ENCODE measurements at regions not wholly inside any gene's neighbourhood (a gene's known extent, or its start where the extent isn't known, plus 50 kb on each side); places are given as distances from the start of the nearest gene placed in this dataset.

DNA sequence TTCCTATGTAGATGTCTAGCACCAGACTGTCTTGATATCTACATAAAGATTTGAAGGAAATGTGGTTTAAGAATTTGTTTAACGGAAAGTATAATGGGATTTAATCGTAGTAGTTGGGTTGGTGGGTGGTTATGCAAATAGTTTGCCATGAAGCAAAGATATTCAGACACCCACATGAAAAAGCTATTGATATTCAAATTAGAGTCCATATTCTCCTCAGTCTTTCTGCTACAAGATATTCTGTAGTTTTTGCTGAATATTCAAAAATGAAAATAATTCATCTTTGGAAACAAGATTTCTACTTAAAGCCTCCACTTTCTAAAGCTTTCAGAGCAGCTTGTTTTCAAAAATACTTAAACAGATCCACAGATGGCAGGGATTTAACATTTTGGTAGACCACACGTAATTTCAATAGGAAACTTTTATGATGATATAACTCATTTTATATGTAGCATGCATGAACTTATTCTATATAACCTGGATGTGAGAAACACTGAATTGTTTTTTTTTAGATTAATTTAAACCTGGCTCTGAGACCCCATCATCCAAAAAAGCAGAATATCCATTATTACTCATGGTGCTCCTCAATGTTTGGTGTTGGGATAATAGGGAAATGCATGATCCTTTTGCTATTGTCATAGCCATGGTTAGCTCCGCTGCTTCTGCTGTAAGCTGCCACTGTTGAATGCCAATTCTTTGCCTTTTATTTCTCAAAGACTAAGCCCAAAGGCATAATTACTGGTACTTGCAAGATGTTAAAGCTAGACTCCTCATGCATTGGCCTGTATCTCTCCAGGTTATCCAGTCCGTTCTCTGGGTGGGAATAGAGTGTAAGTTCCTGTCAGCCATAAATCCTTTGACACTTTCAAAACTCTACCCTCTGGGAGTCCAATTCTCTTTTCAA is 98.0 kb downstream of the GMNC start:
- Histone ChIP-seq H3K4me1 (ENCODE audit: control insufficient read depth in 1 of 2, insufficient read depth in 2 of 2, low read length in 2 of 2) (no peaks in the 10 kb centered on the region), H3K18ac (ENCODE audit: low read length) (no peak overlapping the region)
- WGBS (ENCODE audit: extremely low coverage, insufficient coverage, insufficient read length) = 100% methylated on average over 2 of the region's 5 CpGs

GRCh38 chr3:190762801-190763200 is 99.7 kb downstream of the GMNC start:
- WGBS (ENCODE audit: extremely low coverage, insufficient coverage, insufficient read length) = no CpG with 5 or more reads among the region's 2 CpGs
- no peak overlapping the region for H3K4me3 ChIP-seq (ENCODE audit: low read depth, low read length)
- H3K18ac ChIP-seq (ENCODE audit: low read length) = no peak overlapping the region
- H3K4ac ChIP-seq (ENCODE audit: low read depth, low read length) = no peak overlapping the region
- H4K12ac ChIP-seq (ENCODE audit: low read depth, low read length) = no peak overlapping the region
- no peak overlapping the region for H4K8ac ChIP-seq (ENCODE audit: low read depth, low read length)
- no peaks in the 10 kb centered on the region for H3K79me2 ChIP-seq (ENCODE audit: control insufficient read depth, insufficient read depth, low read length, poor library complexity)
- no peaks in the 10 kb centered on the region for H3K36me3 ChIP-seq (ENCODE audit: control insufficient read depth in 1 of 2, insufficient read depth in 2 of 2, low read length in 2 of 2)
- no peak overlapping the region for H2AK5ac ChIP-seq (ENCODE audit: low read length)
- H3K14ac ChIP-seq (ENCODE audit: low read length) = no peak overlapping the region
- H3K23ac ChIP-seq (ENCODE audit: low read length) = peak overlapping the region; percentile 64
- H2BK5ac ChIP-seq (ENCODE audit: low read depth, low read length, poor library complexity) = no peak overlapping the region
- no peak overlapping the region for H2AFZ ChIP-seq (ENCODE audit: insufficient read depth, low read length, poor library complexity)
- H3K79me1 ChIP-seq (ENCODE audit: low read length) = no peaks in the 10 kb centered on the region
- H3K9ac ChIP-seq (ENCODE audit: low read length) = no peak overlapping the region
- no peak overlapping the region for H2BK120ac ChIP-seq (ENCODE audit: insufficient read depth, low read length, poor library complexity)
- no peak overlapping the region for H3K4me2 ChIP-seq (ENCODE audit: low read length)
- H3K27ac ChIP-seq (ENCODE audit: low read depth, low read length) = no peak overlapping the region
- H4K91ac ChIP-seq (ENCODE audit: low read depth, low read length) = no peak overlapping the region
- no peak overlapping the region for H2BK12ac ChIP-seq (ENCODE audit: low read length)
- no peaks in the 10 kb centered on the region for H3K4me1 ChIP-seq (ENCODE audit: control insufficient read depth in 1 of 2, insufficient read depth in 2 of 2, low read length in 2 of 2)
- no peaks in the 10 kb centered on the region for H3K27me3 ChIP-seq (ENCODE audit: insufficient read depth, low read length)
- H3K9me3 ChIP-seq (ENCODE audit: insufficient read depth, low read depth, low read length) = no peaks in the 10 kb centered on the region
- no peak for DNase-seq

More for the DNA sequence above, 98.0 kb downstream of the GMNC start:
- no peak overlapping the region for H3K4me2 ChIP-seq (ENCODE audit: low read length)
- H3K36me3 ChIP-seq (ENCODE audit: control insufficient read depth in 1 of 2, insufficient read depth in 2 of 2, low read length in 2 of 2) = no peaks in the 10 kb centered on the region
- no peak overlapping the region for H3K23ac ChIP-seq (ENCODE audit: low read length)
- H4K12ac ChIP-seq (ENCODE audit: low read depth, low read length) = no peak overlapping the region
- H4K91ac ChIP-seq (ENCODE audit: low read depth, low read length) = no peak overlapping the region
- no peak overlapping the region for H3K27ac ChIP-seq (ENCODE audit: low read depth, low read length)
- H4K8ac ChIP-seq (ENCODE audit: low read depth, low read length) = no peak overlapping the region
- no peak overlapping the region for H2AFZ ChIP-seq (ENCODE audit: insufficient read depth, low read length, poor library complexity)
- H3K79me1 ChIP-seq (ENCODE audit: low read length) = no peaks in the 10 kb centered on the region
- no peak overlapping the region for H3K4me3 ChIP-seq (ENCODE audit: low read depth, low read length)
- H2AK5ac ChIP-seq (ENCODE audit: low read length) = no peak overlapping the region
- H3K4ac ChIP-seq (ENCODE audit: low read depth, low read length) = no peak overlapping the region
- H3K9ac ChIP-seq (ENCODE audit: low read length) = no peak overlapping the region
- no peaks in the 10 kb centered on the region for H3K79me2 ChIP-seq (ENCODE audit: control insufficient read depth, insufficient read depth, low read length, poor library complexity)
- no peak overlapping the region for H2BK12ac ChIP-seq (ENCODE audit: low read length)
- no peak for DNase-seq
- H2BK5ac ChIP-seq (ENCODE audit: low read depth, low read length, poor library complexity) = no peak overlapping the region
- H2BK120ac ChIP-seq (ENCODE audit: insufficient read depth, low read length, poor library complexity) = no peak overlapping the region
- H3K14ac ChIP-seq (ENCODE audit: low read length) = no peak overlapping the region
- no peaks in the 10 kb centered on the region for H3K27me3 ChIP-seq (ENCODE audit: insufficient read depth, low read length)
- H3K9me3 ChIP-seq (ENCODE audit: insufficient read depth, low read depth, low read length) = no peaks in the 10 kb centered on the region

GRCh38 chr3:190747571-190747970 is 114.9 kb downstream of the GMNC start:
- no peak overlapping the region for H3K4me3 ChIP-seq (ENCODE audit: low read depth, low read length)
- peak in 1 of 2 donors; percentile 9 for DNase-seq
- no peak overlapping the region for H2BK5ac ChIP-seq (ENCODE audit: low read depth, low read length, poor library complexity)

GRCh38 chr3:190746986-190747385 is 115.5 kb downstream of the GMNC start:
- H3K18ac ChIP-seq (ENCODE audit: low read length) = no peak overlapping the region
- WGBS (ENCODE audit: extremely low coverage, insufficient coverage, insufficient read length) = no CpG with 5 or more reads among the region's 2 CpGs

More at GRCh38 chr3:190747571-190747970, 114.9 kb downstream of the GMNC start:
- Histone ChIP-seq H3K27ac (ENCODE audit: low read depth, low read length) (no peak overlapping the region), H3K79me1 (ENCODE audit: low read length) (no peaks in the 10 kb centered on the region), H3K4ac (ENCODE audit: low read depth, low read length) (no peak overlapping the region), H3K14ac (ENCODE audit: low read length) (no peak overlapping the region), H3K18ac (ENCODE audit: low read length) (no peak overlapping the region), H4K8ac (ENCODE audit: low read depth, low read length) (no peak overlapping the region), H2BK12ac (ENCODE audit: low read length) (no peak overlapping the region), H4K91ac (ENCODE audit: low read depth, low read length) (no peak overlapping the region), H3K79me2 (ENCODE audit: control insufficient read depth, insufficient read depth, low read length, poor library complexity) (no peaks in the 10 kb centered on the region), H3K9me3 (ENCODE audit: insufficient read depth, low read depth, low read length) (no peaks in the 10 kb centered on the region), H4K12ac (ENCODE audit: low read depth, low read length) (no peak overlapping the region), H3K4me2 (ENCODE audit: low read length) (no peak overlapping the region), H3K27me3 (ENCODE audit: insufficient read depth, low read length) (no peaks in the 10 kb centered on the region), H3K36me3 (ENCODE audit: control insufficient read depth in 1 of 2, insufficient read depth in 2 of 2, low read length in 2 of 2) (no peaks in the 10 kb centered on the region), H2AFZ (ENCODE audit: insufficient read depth, low read length, poor library complexity) (no peak overlapping the region), H2AK5ac (ENCODE audit: low read length) (no peak overlapping the region), H3K23ac (ENCODE audit: low read length) (no peak overlapping the region), H3K9ac (ENCODE audit: low read length) (no peak overlapping the region), H3K4me1 (ENCODE audit: control insufficient read depth in 1 of 2, insufficient read depth in 2 of 2, low read length in 2 of 2) (no peaks in the 10 kb centered on the region), H2BK120ac (ENCODE audit: insufficient read depth, low read length, poor library complexity) (no peak overlapping the region)
- WGBS (ENCODE audit: extremely low coverage, insufficient coverage, insufficient read length) = no CpG with 5 or more reads among the region's 1 CpG

More at GRCh38 chr3:190746986-190747385, 115.5 kb downstream of the GMNC start:
- H2BK12ac ChIP-seq (ENCODE audit: low read length) = no peak overlapping the region
- no peak overlapping the region for H3K9ac ChIP-seq (ENCODE audit: low read length)
- no peaks in the 10 kb centered on the region for H3K27me3 ChIP-seq (ENCODE audit: insufficient read depth, low read length)
- H3K36me3 ChIP-seq (ENCODE audit: control insufficient read depth in 1 of 2, insufficient read depth in 2 of 2, low read length in 2 of 2) = no peaks in the 10 kb centered on the region
- H3K79me2 ChIP-seq (ENCODE audit: control insufficient read depth, insufficient read depth, low read length, poor library complexity) = no peaks in the 10 kb centered on the region
- H3K4me3 ChIP-seq (ENCODE audit: low read depth, low read length) = no peak overlapping the region
- H3K4ac ChIP-seq (ENCODE audit: low read depth, low read length) = no peak overlapping the region
- no peak overlapping the region for H4K91ac ChIP-seq (ENCODE audit: low read depth, low read length)
- no peak overlapping the region for H2AFZ ChIP-seq (ENCODE audit: insufficient read depth, low read length, poor library complexity)
- no peak overlapping the region for H3K4me2 ChIP-seq (ENCODE audit: low read length)
- no peak overlapping the region for H2BK120ac ChIP-seq (ENCODE audit: insufficient read depth, low read length, poor library complexity)
- no peak overlapping the region for H3K14ac ChIP-seq (ENCODE audit: low read length)
- H3K9me3 ChIP-seq (ENCODE audit: insufficient read depth, low read depth, low read length) = no peaks in the 10 kb centered on the region
- H3K23ac ChIP-seq (ENCODE audit: low read length) = no peak overlapping the region
- H4K12ac ChIP-seq (ENCODE audit: low read depth, low read length) = no peak overlapping the region
- no peaks in the 10 kb centered on the region for H3K4me1 ChIP-seq (ENCODE audit: control insufficient read depth in 1 of 2, insufficient read depth in 2 of 2, low read length in 2 of 2)
- H2AK5ac ChIP-seq (ENCODE audit: low read length) = no peak overlapping the region
- H4K8ac ChIP-seq (ENCODE audit: low read depth, low read length) = no peak overlapping the region
- no peak overlapping the region for H3K27ac ChIP-seq (ENCODE audit: low read depth, low read length)
- H2BK5ac ChIP-seq (ENCODE audit: low read depth, low read length, poor library complexity) = no peak overlapping the region
- DNase-seq = no peak
- H3K79me1 ChIP-seq (ENCODE audit: low read length) = no peaks in the 10 kb centered on the region

Measured in trophoblast cell (in vitro differentiated cells and primary cell).